Nephron progenitor cell (in vitro differentiated cells): ENCODE measurements at regions not wholly inside any gene's neighbourhood (a gene's known extent, or its start where the extent isn't known, plus 50 kb on each side); places are given as distances from the start of the nearest gene placed in this dataset.
"Not testable (repeated sequence)": the region's sequence is repeated elsewhere in the genome, so short reads cannot be mapped to it uniquely, and the experiment has no call there.

Experiments
- DNase-seq: peaks from one replicate; pipeline ENCODE4 v3.0.0; 2021
- H3K27ac Mint-ChIP-seq: 2 replicates; pipeline ENCODE4 v1.8.0; 2021; ENCODE audit warnings: mild to moderate bottlenecking, moderate library complexity, mixed read lengths
- H3K27me3 Mint-ChIP-seq: 2 replicates; pipeline ENCODE4 v1.8.0; 2021; ENCODE audit warnings: mild to moderate bottlenecking, low read depth, mixed read lengths; ENCODE audit not compliant: poor library complexity
- H3K36me3 Mint-ChIP-seq: 2 replicates; pipeline ENCODE4 v1.8.0; 2021; ENCODE audit warnings: low read depth, mixed read lengths
- H3K4me1 Mint-ChIP-seq: 2 replicates; pipeline ENCODE4 v1.8.0; 2021; ENCODE audit warnings: mixed read lengths
- H3K4me3 Mint-ChIP-seq: 2 replicates; pipeline ENCODE4 v1.8.0; 2021; ENCODE audit warnings: mild to moderate bottlenecking, moderate library complexity, mixed read lengths
- H3K9me3 Mint-ChIP-seq: 2 replicates; pipeline ENCODE4 v1.8.0; 2021; ENCODE audit warnings: mild to moderate bottlenecking, moderate library complexity, mixed read lengths
- TF ChIP-seq, protein P1 (sequence below): fragments of 200-600 bp; sonication (generic); IDR thresholded peaks from 2 replicates; pipeline ENCODE4 v1.5.0; 2021; ENCODE audit warnings: antibody characterized with exemption

DNA sequence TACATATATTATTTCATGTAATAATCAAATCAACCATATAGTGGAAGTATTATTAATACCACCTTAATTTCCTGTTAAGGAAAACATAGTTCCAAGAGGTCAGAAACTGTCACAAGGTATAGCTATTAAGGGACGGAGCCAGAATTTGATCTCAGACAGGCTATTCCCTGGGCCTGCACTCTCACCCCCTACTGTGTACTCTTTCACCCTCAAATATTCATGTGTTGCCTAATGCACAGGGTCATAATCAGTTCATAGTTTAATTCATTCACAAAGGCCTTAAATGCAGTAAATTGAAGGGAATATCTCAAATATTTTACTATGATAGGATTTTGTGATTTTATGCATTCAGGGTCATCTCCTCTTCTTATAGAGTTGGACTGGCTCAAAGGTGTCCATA, 67.2 kb upstream of the IFNGR1 start:
- Mint-ChIP-seq H3K4me3 (no peak overlapping the region), H3K9me3 (no peaks in the 10 kb centered on the region), H3K27ac (no peak overlapping the region), H3K36me3 (no peaks in the 10 kb centered on the region), H3K4me1 (no peaks in the 10 kb centered on the region), H3K27me3 (peaks cover 17% of the 10 kb centered on the region)
- TF ChIP-seq, protein P1, sequence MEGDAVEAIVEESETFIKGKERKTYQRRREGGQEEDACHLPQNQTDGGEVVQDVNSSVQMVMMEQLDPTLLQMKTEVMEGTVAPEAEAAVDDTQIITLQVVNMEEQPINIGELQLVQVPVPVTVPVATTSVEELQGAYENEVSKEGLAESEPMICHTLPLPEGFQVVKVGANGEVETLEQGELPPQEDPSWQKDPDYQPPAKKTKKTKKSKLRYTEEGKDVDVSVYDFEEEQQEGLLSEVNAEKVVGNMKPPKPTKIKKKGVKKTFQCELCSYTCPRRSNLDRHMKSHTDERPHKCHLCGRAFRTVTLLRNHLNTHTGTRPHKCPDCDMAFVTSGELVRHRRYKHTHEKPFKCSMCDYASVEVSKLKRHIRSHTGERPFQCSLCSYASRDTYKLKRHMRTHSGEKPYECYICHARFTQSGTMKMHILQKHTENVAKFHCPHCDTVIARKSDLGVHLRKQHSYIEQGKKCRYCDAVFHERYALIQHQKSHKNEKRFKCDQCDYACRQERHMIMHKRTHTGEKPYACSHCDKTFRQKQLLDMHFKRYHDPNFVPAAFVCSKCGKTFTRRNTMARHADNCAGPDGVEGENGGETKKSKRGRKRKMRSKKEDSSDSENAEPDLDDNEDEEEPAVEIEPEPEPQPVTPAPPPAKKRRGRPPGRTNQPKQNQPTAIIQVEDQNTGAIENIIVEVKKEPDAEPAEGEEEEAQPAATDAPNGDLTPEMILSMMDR: no peak
- no peak for DNase-seq

GRCh38 chr6:137284811-137285110, 65.6 kb upstream of the IFNGR1 start:
- Mint-ChIP-seq H3K4me1 (no peaks in the 10 kb centered on the region), H3K9me3 (no peaks in the 10 kb centered on the region), H3K27ac (no peak overlapping the region), H3K4me3 (no peak overlapping the region), H3K36me3 (no peaks in the 10 kb centered on the region), H3K27me3 (peaks cover 22% of the 10 kb centered on the region)
- TF ChIP-seq, protein P1: no peak
- DNase-seq: no peak

GRCh38 chr6:137283940-137284810, 65.0 kb upstream of the IFNGR1 start:
- no peaks in the 10 kb centered on the region for H3K36me3 Mint-ChIP-seq
- no peak overlapping the region for H3K27ac Mint-ChIP-seq
- peaks cover 3% of the 10 kb centered on the region for H3K4me1 Mint-ChIP-seq
- H3K27me3 Mint-ChIP-seq: peaks cover 26% of the 10 kb centered on the region
- no peak overlapping the region for H3K4me3 Mint-ChIP-seq
- TF ChIP-seq, protein P1: no peak
- DNase-seq: no peak
- H3K9me3 Mint-ChIP-seq: no peaks in the 10 kb centered on the region

GRCh38 chr6:137283080-137283479, 63.9 kb upstream of the IFNGR1 start:
- Mint-ChIP-seq H3K4me3 (no peak overlapping the region), H3K36me3 (no peaks in the 10 kb centered on the region), H3K27me3 (peaks cover 23% of the 10 kb centered on the region), H3K9me3 (no peaks in the 10 kb centered on the region), H3K4me1 (peaks cover 14% of the 10 kb centered on the region), H3K27ac (no peak overlapping the region)
- TF ChIP-seq, protein P1: no peak
- no peak for DNase-seq

GRCh38 chr6:137282254-137282653, 63.1 kb upstream of the IFNGR1 start:
- no peak overlapping the region for H3K27ac Mint-ChIP-seq
- H3K4me1 Mint-ChIP-seq: peaks cover 22% of the 10 kb centered on the region
- H3K27me3 Mint-ChIP-seq: peaks cover 23% of the 10 kb centered on the region

DNA sequence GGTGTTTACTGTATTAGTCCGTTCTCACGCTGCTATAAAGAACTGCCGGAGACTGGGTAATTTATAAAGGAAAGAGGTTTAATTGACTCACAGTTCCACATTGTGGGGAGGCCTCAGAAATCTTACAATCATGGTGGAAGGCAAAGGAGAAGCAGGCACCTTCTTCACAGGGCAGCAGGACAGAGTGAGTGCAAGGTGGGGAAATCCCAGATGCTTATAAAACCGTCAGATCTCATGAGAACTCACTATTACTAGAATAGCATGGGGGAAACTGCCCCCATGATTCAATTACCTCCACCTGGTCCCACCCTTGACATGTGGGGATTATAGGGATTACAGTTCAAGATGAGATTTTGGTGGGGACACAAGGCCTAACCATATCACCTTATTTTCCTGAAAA, 60.1 kb upstream of the IFNGR1 start:
- peaks cover 23% of the 10 kb centered on the region for H3K27me3 Mint-ChIP-seq
- not testable (repeated sequence) for H3K4me3 Mint-ChIP-seq, H3K9me3 Mint-ChIP-seq, DNase-seq, H3K27ac Mint-ChIP-seq, H3K36me3 Mint-ChIP-seq
- H3K4me1 Mint-ChIP-seq: peaks cover 30% of the 10 kb centered on the region

More at GRCh38 chr6:137282254-137282653, 63.1 kb upstream of the IFNGR1 start:
- TF ChIP-seq, protein P1: no peak
- Mint-ChIP-seq H3K36me3 (no peaks in the 10 kb centered on the region), H3K4me3 (no peak overlapping the region), H3K9me3 (no peaks in the 10 kb centered on the region)
- DNase-seq: no peak
